GM12878 (cell line): ENCODE measurements at regions not wholly inside any gene's neighbourhood (a gene's known extent, or its start where the extent isn't known, plus 50 kb on each side); places are given as distances from the start of the nearest gene placed in this dataset.

Source experiments
- ATAC-seq: fragments of 200-7000 bp; cut with Tn5 transposase; 3 replicates; pipeline ENCODE4 v1.9.1; 2020; ENCODE audit warnings: mild to moderate bottlenecking, moderate library complexity
- BruUV-seq: library from RNA; stranded (reverse); fragments of 400-500 nt; replicated peaks from 2 replicates; lab custom pipeline; 2021; lab: Mats Ljungman, UMichigan
- CTCF ChIA-PET: fragments of 300-600 bp; sonication (Branson Sonifier 250); formaldehyde crosslinking; extraction: SDS; loops from one replicate; lab custom pipeline; 2021; ENCODE audit warnings: inconsistent platforms; lab: Yijun Ruan, JAX
- POLR2A ChIA-PET: fragments of 350-600 bp; formaldehyde crosslinking; extraction: SDS; loops from one replicate; lab custom pipeline; 2021; ENCODE audit warnings: inconsistent platforms; lab: Charles Lee
- RAD21 ChIA-PET: fragments of 300-600 bp; sonication (Branson Sonifier 250); formaldehyde crosslinking; loops from one replicate; lab custom pipeline; 2023; ENCODE audit warnings: antibody characterized with exemption; ENCODE audit not compliant: unreplicated experiment; lab: Charles Lee
- SMC1A ChIA-PET: fragments of 300-600 bp; sonication (Branson Sonifier 250); formaldehyde crosslinking; loops from one replicate; lab custom pipeline; 2023; ENCODE audit not compliant: unreplicated experiment, uncharacterized antibody; lab: Charles Lee
- DNase-seq: peaks from one replicate; pipeline ENCODE4 v3.0.0-alpha.2; 2011; ENCODE audit warnings: low read depth, low spot score
- FAIRE-seq: peaks from 3 replicates; lab custom pipeline; 2011; peaks lifted over from hg19 to GRCh38; lab: Jason Lieb, UNC
- H2AFZ ChIP-seq: 2 replicates; pipeline ENCODE4 v1.6.0; 2011; ENCODE audit warnings: low read depth, low read length, control low read depth; ENCODE audit not compliant: control insufficient read depth
- H3K27ac ChIP-seq: 2 replicates; pipeline ENCODE4 v1.5.1; 2011; ENCODE audit warnings: control low read depth; ENCODE audit not compliant: control insufficient read depth, insufficient read depth
- H3K27me3 ChIP-seq, 2 experiments: replicated peaks in 1 of 2; 2 replicates each; pipeline versions ENCODE4 v1.6.0 to v1.6.1; 2011; ENCODE audit warnings: low read length in 1 of 2; ENCODE audit not compliant: control insufficient read depth in 2 of 2, insufficient read depth in 2 of 2
- H3K36me3 ChIP-seq, 2 experiments: 2 replicates each; pipeline ENCODE4 v1.5.1; 2011; ENCODE audit warnings: low read length in 1 of 2; ENCODE audit not compliant: control insufficient read depth in 2 of 2, insufficient read depth in 2 of 2
- H3K4me1 ChIP-seq: 2 replicates; pipeline ENCODE4 v1.6.1; 2011; ENCODE audit warnings: mild to moderate bottlenecking, low read length, moderate library complexity, mixed read lengths; ENCODE audit not compliant: control insufficient read depth, insufficient read depth
- H3K4me2 ChIP-seq: 2 replicates; pipeline ENCODE4 v1.6.0; 2011; ENCODE audit warnings: control low read depth; ENCODE audit not compliant: control insufficient read depth, insufficient read depth
- H3K4me3 ChIP-seq: fragments of 200-600 bp; sonication (generic); 2 replicates; pipeline ENCODE4 v1.5.1; 2016
- H3K79me2 ChIP-seq: 2 replicates; pipeline ENCODE4 v1.6.0; 2011; ENCODE audit warnings: low read length; ENCODE audit not compliant: control insufficient read depth, insufficient read depth
- H3K9ac ChIP-seq: 2 replicates; pipeline ENCODE4 v1.8.0; 2011; ENCODE audit warnings: low read length, control low read depth, mixed read lengths; ENCODE audit not compliant: control insufficient read depth, insufficient read depth
- H3K9me3 ChIP-seq: replicated peaks from 3 replicates; pipeline ENCODE4 v1.5.1; 2011; ENCODE audit warnings: mild to moderate bottlenecking, low read length; ENCODE audit not compliant: control insufficient read depth, insufficient read depth
- H4K20me1 ChIP-seq: 2 replicates; pipeline ENCODE4 v1.6.0; 2011; ENCODE audit not compliant: control insufficient read depth, insufficient read depth
- EED ChIP-seq: sonication (generic); IDR thresholded peaks from 2 replicates; pipeline ENCODE4 v1.6.1; 2016; ENCODE audit warnings: antibody characterized with exemption, low read depth
- NBN ChIP-seq: fragments of 450-650 bp; IDR thresholded peaks from 2 replicates; pipeline ENCODE4 v1.6.1; 2016
- POLR2A ChIP-seq: IDR thresholded peaks from 2 replicates; pipeline ENCODE4 v1.6.1; 2011; ENCODE audit warnings: low read depth, mild to moderate bottlenecking, low read length
- POLR2AphosphoS5 ChIP-seq: IDR thresholded peaks from 2 replicates; pipeline ENCODE4 v1.6.1; 2011; ENCODE audit warnings: mild to moderate bottlenecking, low read length, inconsistent platforms
- PRDM15 ChIP-seq: fragments of 450-650 bp; formaldehyde crosslinking; IDR thresholded peaks from 2 replicates; pipeline ENCODE4 v1.4.0; 2020; ENCODE audit warnings: mild to moderate bottlenecking, moderate library complexity
- RELA ChIP-seq: fragments of 450-650 bp; IDR thresholded peaks from 2 replicates; pipeline ENCODE4 v1.8.0; 2014; ENCODE audit warnings: borderline replicate concordance; ENCODE audit not compliant: partially characterized antibody
- RELB ChIP-seq: fragments of 450-650 bp; IDR thresholded peaks from 2 replicates; pipeline ENCODE4 v1.6.1; 2017; ENCODE audit warnings: low read depth, mild to moderate bottlenecking, moderate library complexity
- RFX5 ChIP-seq: IDR thresholded peaks from 2 replicates; pipeline ENCODE4 v1.6.1; 2011; ENCODE audit warnings: low read depth, low read length, improper control_type of control experiment
- SREBF2 ChIP-seq: IDR thresholded peaks from 2 replicates; pipeline ENCODE4 v1.6.1; 2012; ENCODE audit warnings: mild to moderate bottlenecking, low read length
- WGBS: methylation state at CpG from one replicate; pipeline ENCODE4 v1.1.6; 2016; ENCODE audit warnings: low lambda C conversion rate; ENCODE audit not compliant: insufficient replicate concordance, insufficient coverage; ENCODE audit errors: missing lambda C conversion rate; 5-methylcytosine and 5-hydroxymethylcytosine counted together
- in situ Hi-C: fragments of 300-500 bp; cut with MboI; formaldehyde crosslinking; loops from 9 replicates; pipeline ENCODE4 v1.14.3; 2018; ENCODE audit warnings: mixed read lengths
- intact Hi-C: fragments of 100-400 bp; cut with micrococcal nuclease; formaldehyde crosslinking; loops from one replicate; pipeline ENCODE4 v1.14.2; 2022; ENCODE audit not compliant: unreplicated experiment
- TF ChIP-seq, protein P1 (sequence below): fragments of 450-650 bp; IDR thresholded peaks from 2 replicates; pipeline ENCODE4 v1.6.1; 2017; ENCODE audit warnings: antibody characterized with exemption, mild to moderate bottlenecking, moderate library complexity

DNA sequence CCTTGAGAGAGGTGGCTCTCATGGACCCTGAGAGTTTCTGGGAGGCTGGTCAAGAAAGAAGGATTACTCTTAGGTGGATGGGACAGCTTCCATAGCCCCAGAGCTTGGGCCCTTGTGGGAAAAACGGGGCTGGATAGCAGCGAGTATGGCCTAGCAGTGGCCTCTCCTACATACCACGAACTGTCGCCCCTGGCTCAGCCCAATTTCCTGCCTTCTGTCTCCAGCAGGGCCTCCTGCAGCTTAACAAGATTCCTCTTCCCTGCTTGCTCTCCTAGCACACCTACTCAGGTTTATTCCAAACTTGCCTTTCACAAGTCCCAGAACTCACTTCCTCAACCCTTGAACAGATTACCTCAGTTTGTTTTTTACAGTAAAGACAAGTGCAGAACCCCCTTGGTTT, 139.7 kb upstream of the TPM1 start:
- Histone ChIP-seq H3K27ac (no peak overlapping the region), H3K4me3 (no peak overlapping the region), H3K79me2 (no peaks in the 10 kb centered on the region), H3K4me2 (no peak overlapping the region), H3K4me1 (no peaks in the 10 kb centered on the region), H3K9ac (no peak overlapping the region), H2AFZ (no peak overlapping the region), H3K9me3 (no peaks in the 10 kb centered on the region), H3K27me3 (no peaks in the 10 kb centered on the region; a peak in 2 of 4 replicates), H3K36me3 (no peaks in the 10 kb centered on the region), H4K20me1 (no peaks in the 10 kb centered on the region)
- in situ Hi-C loops = no loop called here
- WGBS = 28% methylated on average over 4 of the region's 4 CpGs
- TF ChIP-seq RELA (no peak), RFX5 (no peak), EED (no peak), POLR2AphosphoS5 (no peak), NBN (no peak), PRDM15 (CRISPR knock-in tag) (no peak), POLR2A (no peak), RELB (no peak), SREBF2 (no peak)
- TF ChIP-seq, protein P1, sequence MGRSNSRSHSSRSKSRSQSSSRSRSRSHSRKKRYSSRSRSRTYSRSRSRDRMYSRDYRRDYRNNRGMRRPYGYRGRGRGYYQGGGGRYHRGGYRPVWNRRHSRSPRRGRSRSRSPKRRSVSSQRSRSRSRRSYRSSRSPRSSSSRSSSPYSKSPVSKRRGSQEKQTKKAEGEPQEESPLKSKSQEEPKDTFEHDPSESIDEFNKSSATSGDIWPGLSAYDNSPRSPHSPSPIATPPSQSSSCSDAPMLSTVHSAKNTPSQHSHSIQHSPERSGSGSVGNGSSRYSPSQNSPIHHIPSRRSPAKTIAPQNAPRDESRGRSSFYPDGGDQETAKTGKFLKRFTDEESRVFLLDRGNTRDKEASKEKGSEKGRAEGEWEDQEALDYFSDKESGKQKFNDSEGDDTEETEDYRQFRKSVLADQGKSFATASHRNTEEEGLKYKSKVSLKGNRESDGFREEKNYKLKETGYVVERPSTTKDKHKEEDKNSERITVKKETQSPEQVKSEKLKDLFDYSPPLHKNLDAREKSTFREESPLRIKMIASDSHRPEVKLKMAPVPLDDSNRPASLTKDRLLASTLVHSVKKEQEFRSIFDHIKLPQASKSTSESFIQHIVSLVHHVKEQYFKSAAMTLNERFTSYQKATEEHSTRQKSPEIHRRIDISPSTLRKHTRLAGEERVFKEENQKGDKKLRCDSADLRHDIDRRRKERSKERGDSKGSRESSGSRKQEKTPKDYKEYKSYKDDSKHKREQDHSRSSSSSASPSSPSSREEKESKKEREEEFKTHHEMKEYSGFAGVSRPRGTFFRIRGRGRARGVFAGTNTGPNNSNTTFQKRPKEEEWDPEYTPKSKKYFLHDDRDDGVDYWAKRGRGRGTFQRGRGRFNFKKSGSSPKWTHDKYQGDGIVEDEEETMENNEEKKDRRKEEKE = no peak
- intact Hi-C loops = no loop called here
- DNase-seq (no peak), FAIRE-seq (no peak), ATAC-seq (no peak)
- CTCF ChIA-PET = no interaction called here
- SMC1A ChIA-PET = no interaction called here
- BruUV-seq = no TSS peak
- POLR2A ChIA-PET = no interaction called here
- RAD21 ChIA-PET = no interaction called here
